ENCODE measurements at regions not wholly inside any gene's neighbourhood (a gene's known extent, or its start where the extent isn't known, plus 50 kb on each side); places are given as distances from the start of the nearest gene placed in this dataset.
"Not testable (repeated sequence)": the region's sequence is repeated elsewhere in the genome, so short reads cannot be mapped to it uniquely, and the experiment has no call there.

- dilution Hi-C loops (cut with MboI; ENCODE audit: extremely low pct_ligation_motif_present, low sequenced_read_pairs), result no loop called here
- H3K9ac ChIP-seq (replicated peaks; ENCODE audit: extremely low read depth, insufficient read depth, low read length), result no peak overlapping the region
- POLR2A ChIA-PET, result no interaction called here
- CTCF ChIA-PET, result interaction anchor here (1.9 kb wide), 1 partner anchor 22 kb away, joined by 9 read pairs; no protein-coding TSS in a partner anchor
- FAIRE-seq (no peak), DNase-seq (ENCODE audit: low read depth, low spot score) (no peak)
- H3K27me3 ChIP-seq (ENCODE audit: control insufficient read depth in 2 of 2, insufficient read depth in 2 of 2, low read length in 2 of 2), result no peaks in the 10 kb centered on the region
- H3K79me2 ChIP-seq (ENCODE audit: control insufficient read depth, insufficient read depth, low read length), result no peaks in the 10 kb centered on the region
- no peak overlapping the region for H3K27ac ChIP-seq (ENCODE audit: insufficient read depth, low read depth, low read length)
- H3K36me3 ChIP-seq (ENCODE audit: control insufficient read depth in 2 of 2, extremely low read depth in 1 of 2, insufficient read depth in 2 of 2, low read length in 2 of 2), result no peaks in the 10 kb centered on the region
- no TSS peak for BruUV-seq (replicated peaks)
- H3K9me1 ChIP-seq (replicated peaks; ENCODE audit: control insufficient read depth, extremely low read depth, insufficient read depth, low read length), result no peaks in the 10 kb centered on the region
- H3K4me3 ChIP-seq (replicated peaks in 1 of 3; ENCODE audit: insufficient read depth in 1 of 3, low read depth in 1 of 3, low read length in 3 of 3), result no peak overlapping the region
- no peaks in the 10 kb centered on the region for H4K20me1 ChIP-seq (replicated peaks; ENCODE audit: control insufficient read depth, extremely low read depth, insufficient read depth, low read length)
- H3K4me2 ChIP-seq (ENCODE audit: insufficient read depth, low read length), result no peak overlapping the region
- intact Hi-C loops (cut with micrococcal nuclease), result no loop called here
- no peaks in the 10 kb centered on the region for H3K9me3 ChIP-seq (replicated peaks; ENCODE audit: control insufficient read depth, insufficient read depth, low read length)
- no peaks in the 10 kb centered on the region for H3K4me1 ChIP-seq (ENCODE audit: control insufficient read depth, extremely low read depth, insufficient read depth, low read length)
- TF ChIP-seq POLR2A (IDR thresholded peaks at IDR 0.05; ENCODE audit: low read depth, low read length) (no peak), MYC (IDR thresholded peaks at IDR 0.05; ENCODE audit: low read depth, low read length) (no peak), FOS (IDR thresholded peaks at IDR 0.05; ENCODE audit: borderline replicate concordance, insufficient read depth, low read length) (no peak), POLR2AphosphoS5 (IDR thresholded peaks at IDR 0.05; ENCODE audit: insufficient read depth, low read depth, low read length) (no peak), EZH2 (IDR thresholded peaks at IDR 0.05; ENCODE audit: borderline replicate concordance, low read depth, low read length, severe bottlenecking) (no peak), JUN (IDR thresholded peaks at IDR 0.05; ENCODE audit: borderline replicate concordance, insufficient read depth, insufficient read length, low read depth) (no peak), GATA2 (IDR thresholded peaks at IDR 0.05; ENCODE audit: insufficient read depth, insufficient read length, low read depth, low read length) (no peak)
- TF ChIP-seq, protein P1, sequence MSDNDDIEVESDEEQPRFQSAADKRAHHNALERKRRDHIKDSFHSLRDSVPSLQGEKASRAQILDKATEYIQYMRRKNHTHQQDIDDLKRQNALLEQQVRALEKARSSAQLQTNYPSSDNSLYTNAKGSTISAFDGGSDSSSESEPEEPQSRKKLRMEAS (IDR thresholded peaks at IDR 0.05; ENCODE audit: insufficient read depth, insufficient read length), result no peak
- TF ChIP-seq, protein P2, sequence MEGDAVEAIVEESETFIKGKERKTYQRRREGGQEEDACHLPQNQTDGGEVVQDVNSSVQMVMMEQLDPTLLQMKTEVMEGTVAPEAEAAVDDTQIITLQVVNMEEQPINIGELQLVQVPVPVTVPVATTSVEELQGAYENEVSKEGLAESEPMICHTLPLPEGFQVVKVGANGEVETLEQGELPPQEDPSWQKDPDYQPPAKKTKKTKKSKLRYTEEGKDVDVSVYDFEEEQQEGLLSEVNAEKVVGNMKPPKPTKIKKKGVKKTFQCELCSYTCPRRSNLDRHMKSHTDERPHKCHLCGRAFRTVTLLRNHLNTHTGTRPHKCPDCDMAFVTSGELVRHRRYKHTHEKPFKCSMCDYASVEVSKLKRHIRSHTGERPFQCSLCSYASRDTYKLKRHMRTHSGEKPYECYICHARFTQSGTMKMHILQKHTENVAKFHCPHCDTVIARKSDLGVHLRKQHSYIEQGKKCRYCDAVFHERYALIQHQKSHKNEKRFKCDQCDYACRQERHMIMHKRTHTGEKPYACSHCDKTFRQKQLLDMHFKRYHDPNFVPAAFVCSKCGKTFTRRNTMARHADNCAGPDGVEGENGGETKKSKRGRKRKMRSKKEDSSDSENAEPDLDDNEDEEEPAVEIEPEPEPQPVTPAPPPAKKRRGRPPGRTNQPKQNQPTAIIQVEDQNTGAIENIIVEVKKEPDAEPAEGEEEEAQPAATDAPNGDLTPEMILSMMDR (IDR thresholded peaks at IDR 0.05; ENCODE audit: extremely low read depth in 1 of 2, insufficient read depth in 1 of 2, low read depth in 1 of 2, low read length in 2 of 2), result no peak
- H2AFZ ChIP-seq (ENCODE audit: low read depth, low read length), result no peak overlapping the region
These were observed 87.6 kb downstream of the DRAM2 start for GRCh38 chr1:111052246-111052645.

DNA sequence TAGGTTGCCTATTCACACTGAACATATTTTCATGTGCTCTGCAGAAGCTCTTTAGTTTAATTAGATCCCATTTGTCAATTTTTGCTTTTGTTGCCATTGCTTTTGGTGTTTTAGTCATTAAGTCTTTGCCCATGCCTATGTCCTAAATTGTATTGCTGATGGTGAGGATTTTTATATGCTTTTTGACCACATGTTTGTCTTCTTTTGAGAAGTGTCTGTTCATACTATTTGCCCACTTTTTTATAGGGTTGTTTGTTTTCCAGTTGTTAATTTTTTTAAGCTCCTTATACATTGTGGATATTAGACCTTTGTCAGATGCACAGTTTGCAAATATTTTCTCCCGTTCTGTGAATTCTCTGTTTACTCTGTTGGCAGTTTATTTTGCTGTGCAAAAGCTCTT lies 84.5 kb upstream of the LRIF1 start:
- H3K27me3 ChIP-seq (ENCODE audit: control insufficient read depth in 2 of 2, insufficient read depth in 2 of 2, low read length in 2 of 2); H4K20me1 ChIP-seq (replicated peaks; ENCODE audit: control insufficient read depth, extremely low read depth, insufficient read depth, low read length); DNase-seq (ENCODE audit: low read depth, low spot score); intact Hi-C loops (cut with micrococcal nuclease); H2AFZ ChIP-seq (ENCODE audit: low read depth, low read length); dilution Hi-C loops (cut with MboI; ENCODE audit: extremely low pct_ligation_motif_present, low sequenced_read_pairs); H3K36me3 ChIP-seq (ENCODE audit: control insufficient read depth in 2 of 2, extremely low read depth in 1 of 2, insufficient read depth in 2 of 2, low read length in 2 of 2); FAIRE-seq; H3K9ac ChIP-seq (replicated peaks; ENCODE audit: extremely low read depth, insufficient read depth, low read length); H3K9me3 ChIP-seq (replicated peaks; ENCODE audit: control insufficient read depth, insufficient read depth, low read length); H3K27ac ChIP-seq (ENCODE audit: insufficient read depth, low read depth, low read length); H3K4me1 ChIP-seq (ENCODE audit: control insufficient read depth, extremely low read depth, insufficient read depth, low read length); H3K4me2 ChIP-seq (ENCODE audit: insufficient read depth, low read length); H3K9me1 ChIP-seq (replicated peaks; ENCODE audit: control insufficient read depth, extremely low read depth, insufficient read depth, low read length); POLR2A ChIA-PET; BruUV-seq (replicated peaks); H3K79me2 ChIP-seq (ENCODE audit: control insufficient read depth, insufficient read depth, low read length); H3K4me3 ChIP-seq (replicated peaks in 1 of 3; ENCODE audit: insufficient read depth in 1 of 3, low read depth in 1 of 3, low read length in 3 of 3): not testable (repeated sequence)
- CTCF ChIA-PET, result interaction anchor here (1.0 kb wide), 1 partner anchor 18 kb away, joined by 5 read pairs; no protein-coding TSS in a partner anchor
